Testis (tissue), 2 donors: ENCODE measurements at regions not wholly inside any gene's neighbourhood (a gene's known extent, or its start where the extent isn't known, plus 50 kb on each side); places are given as distances from the start of the nearest gene placed in this dataset.
"Not testable (repeated sequence)": the region's sequence is repeated elsewhere in the genome, so short reads cannot be mapped to it uniquely, and the experiment has no call there.

Source experiments
- CTCF ChIP-seq, 3 experiments: fragments of 450-650 bp in 2 of 3; fragments of 200-600 bp in 1 of 3; sonication (generic) in 1 of 3; IDR thresholded peaks; one replicate each; pipeline ENCODE4 v1.5.1; 2016 to 2019; ENCODE audit warnings: antibody characterized with exemption in 3 of 3, mild to moderate bottlenecking in 2 of 3, moderate library complexity in 1 of 3
- POLR2A ChIP-seq: fragments of 450-650 bp; IDR thresholded peaks from one replicate; pipeline ENCODE4 v1.6.1; 2017; ENCODE audit warnings: antibody characterized with exemption, mild to moderate bottlenecking, moderate library complexity

DNA sequence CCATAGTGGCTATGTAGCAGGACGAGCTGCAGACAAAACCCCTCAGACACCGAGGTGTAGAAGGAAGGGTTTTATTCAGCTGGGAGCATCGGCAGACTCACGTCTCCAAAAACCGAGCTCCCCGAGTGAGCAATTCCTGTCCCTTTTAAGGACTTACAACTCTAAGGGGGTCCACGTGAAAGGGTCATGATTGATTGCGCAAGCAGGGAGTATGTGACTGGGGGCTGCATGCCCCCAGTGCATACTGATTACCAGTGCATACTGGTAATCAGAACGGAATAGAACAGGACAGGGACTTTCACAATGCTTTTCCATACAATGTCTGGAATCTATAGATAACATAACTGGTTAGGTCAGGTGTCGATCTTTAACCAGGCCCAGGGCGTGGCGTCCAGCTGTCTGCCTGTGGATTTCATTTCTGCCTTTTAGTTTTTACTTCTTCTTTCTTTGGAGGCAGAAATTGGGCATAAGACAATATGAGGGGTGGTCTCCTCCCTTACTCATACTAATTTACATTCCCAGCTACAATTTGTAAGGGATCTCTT, 447.3 kb downstream of the OTOL1 start:
- TF ChIP-seq CTCF (IDR thresholded peaks at IDR 0.05); POLR2A: not testable (repeated sequence)
